ENCODE measurements at regions not wholly inside any gene's neighbourhood (a gene's known extent, or its start where the extent isn't known, plus 50 kb on each side); places are given as distances from the start of the nearest gene placed in this dataset.

DNA sequence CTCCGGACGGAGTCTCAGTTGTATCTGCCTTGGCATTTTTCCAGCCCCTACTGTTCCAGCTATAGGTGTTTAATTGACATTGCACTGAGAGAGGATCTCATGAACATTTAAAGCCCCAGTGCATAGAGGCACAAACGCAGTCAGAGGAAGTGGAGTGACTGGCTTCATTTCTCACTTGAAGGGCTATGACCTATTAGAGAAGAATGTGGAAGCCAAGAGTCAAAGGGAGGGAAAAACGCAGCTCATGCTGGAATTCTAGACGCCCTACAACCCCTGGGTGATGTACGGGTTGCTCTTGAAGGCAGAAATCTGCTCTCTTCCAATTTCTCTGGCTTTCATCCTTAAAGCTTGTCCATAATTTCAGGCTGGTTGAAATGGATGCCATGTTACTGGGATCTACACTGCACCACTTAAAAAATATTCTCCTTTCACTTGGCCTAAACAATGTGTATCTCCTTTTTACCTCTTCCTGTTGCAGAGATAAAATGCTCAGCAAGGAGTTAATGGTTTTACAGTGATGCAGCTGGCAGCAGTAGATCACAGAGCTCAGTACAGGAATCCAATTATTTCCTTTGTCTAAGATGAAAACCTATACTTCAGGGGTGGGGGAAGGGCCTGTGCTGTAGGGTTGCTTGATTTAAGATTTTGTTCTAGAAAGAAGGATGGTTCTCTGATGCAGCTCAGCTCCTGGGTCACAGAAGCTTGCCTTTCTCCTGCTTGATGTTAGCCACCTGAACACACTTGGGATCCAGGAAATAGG lies 61.8 kb upstream of the MAMDC2 start:
- TF ChIP-seq, protein P1, sequence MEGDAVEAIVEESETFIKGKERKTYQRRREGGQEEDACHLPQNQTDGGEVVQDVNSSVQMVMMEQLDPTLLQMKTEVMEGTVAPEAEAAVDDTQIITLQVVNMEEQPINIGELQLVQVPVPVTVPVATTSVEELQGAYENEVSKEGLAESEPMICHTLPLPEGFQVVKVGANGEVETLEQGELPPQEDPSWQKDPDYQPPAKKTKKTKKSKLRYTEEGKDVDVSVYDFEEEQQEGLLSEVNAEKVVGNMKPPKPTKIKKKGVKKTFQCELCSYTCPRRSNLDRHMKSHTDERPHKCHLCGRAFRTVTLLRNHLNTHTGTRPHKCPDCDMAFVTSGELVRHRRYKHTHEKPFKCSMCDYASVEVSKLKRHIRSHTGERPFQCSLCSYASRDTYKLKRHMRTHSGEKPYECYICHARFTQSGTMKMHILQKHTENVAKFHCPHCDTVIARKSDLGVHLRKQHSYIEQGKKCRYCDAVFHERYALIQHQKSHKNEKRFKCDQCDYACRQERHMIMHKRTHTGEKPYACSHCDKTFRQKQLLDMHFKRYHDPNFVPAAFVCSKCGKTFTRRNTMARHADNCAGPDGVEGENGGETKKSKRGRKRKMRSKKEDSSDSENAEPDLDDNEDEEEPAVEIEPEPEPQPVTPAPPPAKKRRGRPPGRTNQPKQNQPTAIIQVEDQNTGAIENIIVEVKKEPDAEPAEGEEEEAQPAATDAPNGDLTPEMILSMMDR (IDR thresholded peaks at IDR 0.05; ENCODE audit: low read length) = no peak
- TF ChIP-seq EZH2 (IDR thresholded peaks at IDR 0.05; ENCODE audit: borderline replicate concordance, low read length) = no peak
